DND-41 (cell line): ENCODE measurements at regions not wholly inside any gene's neighbourhood (a gene's known extent, or its start where the extent isn't known, plus 50 kb on each side); places are given as distances from the start of the nearest gene placed in this dataset.

Source experiments
- ATAC-seq: fragments of 200-7000 bp; cut with Tn5 transposase; 3 replicates; pipeline ENCODE4 v1.9.1; 2021; ENCODE audit warnings: low read depth; ENCODE audit not compliant: insufficient read depth
- DNase-seq: peaks from one replicate; pipeline ENCODE4 v3.0.0-alpha.2; 2020
- H2AFZ ChIP-seq: 2 replicates; pipeline ENCODE4 v1.6.0; 2012; ENCODE audit warnings: low read depth, low read length
- H3K27ac ChIP-seq: 2 replicates; pipeline ENCODE4 v1.5.1; 2012; ENCODE audit warnings: low read length, inconsistent platforms
- H3K27me3 ChIP-seq: fragments of 200-600 bp; sonication (generic); 2 replicates; pipeline ENCODE4 v1.6.0; 2012; ENCODE audit warnings: low read length, mild to moderate bottlenecking, inconsistent platforms; ENCODE audit not compliant: insufficient read depth, poor library complexity
- H3K36me3 ChIP-seq: 2 replicates; pipeline ENCODE4 v1.5.1; 2012; ENCODE audit warnings: low read length, inconsistent platforms; ENCODE audit not compliant: insufficient read depth
- H3K4me1 ChIP-seq: 2 replicates; pipeline ENCODE4 v1.5.1; 2012; ENCODE audit warnings: mild to moderate bottlenecking, low read length; ENCODE audit not compliant: insufficient read depth
- H3K4me2 ChIP-seq: 2 replicates; pipeline ENCODE4 v1.6.0; 2012; ENCODE audit warnings: mild to moderate bottlenecking, moderate library complexity, low read length, inconsistent platforms; ENCODE audit not compliant: insufficient read depth
- H3K4me3 ChIP-seq, 2 experiments: fragments of 200-600 bp in 1 of 2; shearing (Covaris generic) in 1 of 2; 2 replicates each; pipeline ENCODE4 v1.5.1; 2012 to 2016; ENCODE audit warnings: inconsistent platforms in 2 of 2, low read length in 2 of 2, mild to moderate bottlenecking in 2 of 2, low read depth in 1 of 2, moderate library complexity in 1 of 2
- H3K79me2 ChIP-seq: 2 replicates; pipeline ENCODE4 v1.6.0; 2012; ENCODE audit warnings: low read length, inconsistent platforms; ENCODE audit not compliant: insufficient read depth
- H3K9ac ChIP-seq: 2 replicates; pipeline ENCODE4 v1.6.0; 2012; ENCODE audit warnings: low read depth, mild to moderate bottlenecking, inconsistent platforms, low read length, moderate library complexity
- H3K9me3 ChIP-seq: 2 replicates; pipeline ENCODE4 v1.5.1; 2012; ENCODE audit warnings: low read length, moderate library complexity, mild to moderate bottlenecking, inconsistent platforms; ENCODE audit not compliant: insufficient read depth, severe bottlenecking
- H4K20me1 ChIP-seq: 2 replicates; pipeline ENCODE4 v1.6.0; 2012; ENCODE audit warnings: low read length; ENCODE audit not compliant: insufficient read depth
- EZH2 ChIP-seq: IDR thresholded peaks from 3 replicates; pipeline ENCODE4 v1.6.1; 2012; ENCODE audit warnings: borderline replicate concordance, low read depth, mild to moderate bottlenecking, moderate library complexity, low read length, inconsistent platforms; ENCODE audit not compliant: severe bottlenecking
- TF ChIP-seq, protein P1 (sequence below): IDR thresholded peaks from 2 replicates; pipeline ENCODE4 v1.5.1; 2012; ENCODE audit warnings: borderline replicate concordance, low read length, moderate library complexity, mild to moderate bottlenecking; ENCODE audit not compliant: poor library complexity, severe bottlenecking; ENCODE audit errors: extremely low read depth

DNA sequence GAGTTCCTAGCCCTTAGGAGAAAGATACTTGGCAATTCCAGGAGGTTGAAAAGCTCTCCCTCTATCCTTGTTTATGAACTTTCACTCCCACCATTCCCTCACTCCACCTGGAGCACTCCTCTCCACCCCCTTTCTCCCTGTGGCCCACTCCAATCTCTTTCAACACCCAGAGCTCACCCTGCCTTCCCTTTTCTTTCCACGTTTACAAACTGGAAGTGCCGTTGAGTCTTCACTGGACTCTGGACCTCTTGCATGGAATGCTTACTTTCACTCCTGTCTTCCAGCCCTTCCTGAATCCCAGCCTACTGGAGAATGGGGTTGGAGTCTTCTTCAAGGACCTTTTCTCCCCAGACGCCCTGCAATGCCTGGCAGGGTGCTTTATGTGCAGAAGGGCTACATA, 198.5 kb downstream of the RHOU start:
- Histone ChIP-seq H3K79me2 (no peaks in the 10 kb centered on the region), H3K4me1 (peaks cover 5% of the 10 kb centered on the region), H3K27ac (no peak overlapping the region), H3K4me2 (no peak overlapping the region), H3K9me3 (no peaks in the 10 kb centered on the region), H2AFZ (no peak overlapping the region), H3K36me3 (no peaks in the 10 kb centered on the region), H3K9ac (no peak overlapping the region), H4K20me1 (no peaks in the 10 kb centered on the region), H3K4me3 (no peak overlapping the region), H3K27me3 (peaks cover 3% of the 10 kb centered on the region)
- ATAC-seq: no peak
- DNase-seq: no peak
- TF ChIP-seq EZH2: no peak
- TF ChIP-seq, protein P1, sequence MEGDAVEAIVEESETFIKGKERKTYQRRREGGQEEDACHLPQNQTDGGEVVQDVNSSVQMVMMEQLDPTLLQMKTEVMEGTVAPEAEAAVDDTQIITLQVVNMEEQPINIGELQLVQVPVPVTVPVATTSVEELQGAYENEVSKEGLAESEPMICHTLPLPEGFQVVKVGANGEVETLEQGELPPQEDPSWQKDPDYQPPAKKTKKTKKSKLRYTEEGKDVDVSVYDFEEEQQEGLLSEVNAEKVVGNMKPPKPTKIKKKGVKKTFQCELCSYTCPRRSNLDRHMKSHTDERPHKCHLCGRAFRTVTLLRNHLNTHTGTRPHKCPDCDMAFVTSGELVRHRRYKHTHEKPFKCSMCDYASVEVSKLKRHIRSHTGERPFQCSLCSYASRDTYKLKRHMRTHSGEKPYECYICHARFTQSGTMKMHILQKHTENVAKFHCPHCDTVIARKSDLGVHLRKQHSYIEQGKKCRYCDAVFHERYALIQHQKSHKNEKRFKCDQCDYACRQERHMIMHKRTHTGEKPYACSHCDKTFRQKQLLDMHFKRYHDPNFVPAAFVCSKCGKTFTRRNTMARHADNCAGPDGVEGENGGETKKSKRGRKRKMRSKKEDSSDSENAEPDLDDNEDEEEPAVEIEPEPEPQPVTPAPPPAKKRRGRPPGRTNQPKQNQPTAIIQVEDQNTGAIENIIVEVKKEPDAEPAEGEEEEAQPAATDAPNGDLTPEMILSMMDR: no peak

DNA sequence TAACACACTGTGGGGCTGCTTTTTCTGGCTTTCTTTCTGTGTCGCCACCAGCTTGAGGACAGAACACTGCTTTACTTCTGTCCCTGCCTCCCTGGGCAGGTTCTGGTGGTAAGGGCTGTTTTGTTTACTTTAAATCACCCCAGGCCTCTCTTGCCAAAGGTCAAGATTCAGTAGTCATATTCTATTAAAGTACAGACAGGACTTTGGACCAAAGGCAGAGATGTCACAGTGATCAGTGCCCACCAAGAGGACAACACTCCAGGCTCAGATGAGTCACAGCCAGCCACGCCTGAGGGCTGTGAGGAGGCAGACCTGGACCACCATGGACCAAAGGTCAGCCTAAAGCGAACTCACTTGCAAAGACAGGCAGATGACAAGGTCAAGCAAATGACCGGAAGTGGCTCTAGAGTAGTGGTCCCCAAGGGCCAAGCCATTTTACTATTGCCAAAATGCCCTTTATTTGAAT, 200.0 kb downstream of the RHOU start:
- no peak overlapping the region for H3K4me3 ChIP-seq
- H2AFZ ChIP-seq: no peak overlapping the region
- no peak for ATAC-seq
- H3K79me2 ChIP-seq: no peaks in the 10 kb centered on the region
- no peaks in the 10 kb centered on the region for H3K9me3 ChIP-seq
- H3K36me3 ChIP-seq: no peaks in the 10 kb centered on the region
- H3K9ac ChIP-seq: no peak overlapping the region
- H3K27me3 ChIP-seq: peaks cover 3% of the 10 kb centered on the region
- H3K27ac ChIP-seq: no peak overlapping the region
- TF ChIP-seq, protein P1: no peak
- TF ChIP-seq EZH2: no peak
- no peak for DNase-seq
- no peaks in the 10 kb centered on the region for H4K20me1 ChIP-seq
- no peak overlapping the region for H3K4me2 ChIP-seq
- peaks cover 5% of the 10 kb centered on the region for H3K4me1 ChIP-seq

DNA sequence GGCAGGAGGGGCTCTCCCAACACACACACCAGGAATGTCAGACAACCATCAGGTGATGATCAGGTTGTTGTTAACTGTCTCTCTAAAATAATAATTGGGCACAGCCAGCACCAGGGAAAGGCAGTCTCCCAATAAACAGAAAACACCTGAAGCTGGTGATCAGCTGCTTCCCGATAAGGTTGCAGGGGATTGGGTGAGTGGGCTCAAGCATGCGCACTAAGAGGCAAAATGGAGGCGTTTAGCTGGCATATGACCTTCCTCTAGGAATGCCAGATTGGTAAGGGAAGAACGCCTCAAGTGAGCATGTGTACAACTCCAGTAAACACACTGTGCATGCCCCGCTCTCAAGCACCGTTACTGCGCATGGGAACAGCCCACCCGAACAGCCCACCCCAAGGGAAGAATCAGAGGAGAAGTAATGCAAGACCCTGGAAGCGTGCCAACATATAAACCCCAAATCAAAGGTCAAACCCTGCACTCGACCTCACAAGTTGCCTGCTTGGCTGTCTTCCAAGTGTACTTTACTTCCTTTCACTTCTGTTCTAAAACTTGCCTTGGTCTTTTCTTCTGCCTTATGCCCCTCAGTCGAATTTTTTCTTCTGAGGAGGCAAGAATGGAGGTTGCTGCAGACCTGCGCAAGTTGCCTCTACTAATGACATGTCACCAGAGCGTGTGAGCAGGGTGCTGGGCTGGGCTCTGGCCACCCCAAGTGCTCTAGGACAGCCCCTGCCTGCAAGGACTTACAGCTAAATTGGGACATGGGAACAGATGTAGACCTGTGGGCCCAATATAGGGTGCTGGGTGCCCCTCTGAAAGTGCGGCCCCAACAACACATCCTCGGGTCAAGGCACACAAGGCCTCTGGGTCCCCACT, 200.8 kb downstream of the RHOU start:
- DNase-seq (peak; percentile 12), ATAC-seq (no peak)
- Histone ChIP-seq H3K79me2 (no peaks in the 10 kb centered on the region), H3K9ac (no peak overlapping the region), H3K4me1 (peaks cover 5% of the 10 kb centered on the region), H3K4me2 (no peak overlapping the region), H3K9me3 (no peaks in the 10 kb centered on the region), H3K27me3 (peaks cover 3% of the 10 kb centered on the region), H4K20me1 (no peaks in the 10 kb centered on the region), H3K27ac (no peak overlapping the region), H3K4me3 (no peak overlapping the region), H3K36me3 (no peaks in the 10 kb centered on the region), H2AFZ (no peak overlapping the region)
- TF ChIP-seq, protein P1: no peak
- no peak for TF ChIP-seq EZH2
